NCI-H1105 (cell line): ENCODE measurements at regions not wholly inside any gene's neighbourhood (a gene's known extent, or its start where the extent isn't known, plus 50 kb on each side); places are given as distances from the start of the nearest gene placed in this dataset.
"Not testable (repeated sequence)": the region's sequence is repeated elsewhere in the genome, so short reads cannot be mapped to it uniquely, and the experiment has no call there.

ENCODE experiments used
- DNase-seq: peaks from one replicate; lab custom pipeline; 2025; lab: John Stamatoyannopoulos, UW

- DNase-seq, result no peak
These were observed 1898.0 kb upstream of the PCDH7 start for GRCh38 chr4:28822163-28822562.

- no peak for DNase-seq
These were observed 1892.3 kb upstream of the PCDH7 start for GRCh38 chr4:28827866-28828265.

GRCh38 chr4:28831867-28832266, 1888.3 kb upstream of the PCDH7 start:
- DNase-seq, result no peak

- DNase-seq, result no peak
These were observed 1887.7 kb upstream of the PCDH7 start for GRCh38 chr4:28832444-28832843.

- no peak for DNase-seq
These were observed 1886.0 kb upstream of the PCDH7 start for GRCh38 chr4:28834120-28834519.

GRCh38 chr4:28835501-28835900, 1884.7 kb upstream of the PCDH7 start:
- DNase-seq, result no peak

GRCh38 chr4:28842271-28842670, 1877.9 kb upstream of the PCDH7 start:
- DNase-seq, result no peak

GRCh38 chr4:28845158-28845557, 1875.0 kb upstream of the PCDH7 start:
- no peak for DNase-seq

GRCh38 chr4:28857028-28857427, 1863.1 kb upstream of the PCDH7 start:
- DNase-seq, result not testable (repeated sequence)

GRCh38 chr4:28868841-28869240, 1851.3 kb upstream of the PCDH7 start:
- no peak for DNase-seq

- no peak for DNase-seq
These were observed 1841.0 kb upstream of the PCDH7 start for GRCh38 chr4:28879178-28879577.

GRCh38 chr4:28879900-28880299, 1840.3 kb upstream of the PCDH7 start:
- no peak for DNase-seq

GRCh38 chr4:28883211-28883610, 1837.0 kb upstream of the PCDH7 start:
- no peak for DNase-seq

- no peak for DNase-seq
These were observed 1833.2 kb upstream of the PCDH7 start for GRCh38 chr4:28886934-28887333.

GRCh38 chr4:28890949-28891775, 1829.0 kb upstream of the PCDH7 start:
- DNase-seq, result no peak

GRCh38 chr4:28913466-28913865, 1806.7 kb upstream of the PCDH7 start:
- no peak for DNase-seq

GRCh38 chr4:28916585-28916984, 1803.6 kb upstream of the PCDH7 start:
- DNase-seq, result no peak

GRCh38 chr4:28918871-28919270, 1801.3 kb upstream of the PCDH7 start:
- no peak for DNase-seq

- DNase-seq, result no peak
These were observed 1798.3 kb upstream of the PCDH7 start for GRCh38 chr4:28921886-28922285.

- DNase-seq, result no peak
These were observed 1794.0 kb upstream of the PCDH7 start for GRCh38 chr4:28926156-28926555.

- DNase-seq, result no peak
These were observed 1777.5 kb upstream of the PCDH7 start for GRCh38 chr4:28942631-28943030.

- no peak for DNase-seq
These were observed 1772.8 kb upstream of the PCDH7 start for GRCh38 chr4:28947374-28947773.

GRCh38 chr4:28948501-28948900, 1771.7 kb upstream of the PCDH7 start:
- no peak for DNase-seq

GRCh38 chr4:28966982-28967381, 1753.2 kb upstream of the PCDH7 start:
- DNase-seq, result no peak
